GM12864 (cell line): ENCODE measurements at regions not wholly inside any gene's neighbourhood (a gene's known extent, or its start where the extent isn't known, plus 50 kb on each side); places are given as distances from the start of the nearest gene placed in this dataset.

ENCODE experiments used
- DNase-seq: peaks from one replicate; pipeline ENCODE4 v3.0.0-alpha.2; 2011; ENCODE audit warnings: low read depth
- H3K4me3 ChIP-seq: 2 replicates; pipeline ENCODE4 v1.5.1; 2011; ENCODE audit warnings: mild to moderate bottlenecking, low read depth, low read length, control low read depth
- CTCF ChIP-seq: IDR thresholded peaks from 2 replicates; pipeline ENCODE4 v1.5.1; 2011; ENCODE audit warnings: low read depth, mild to moderate bottlenecking, moderate library complexity, low read length, control low read depth, inconsistent platforms; ENCODE audit errors: missing control alignments

- DNase-seq = no peak
- no peak for TF ChIP-seq CTCF
- H3K4me3 ChIP-seq = no peak overlapping the region
These were observed 474.7 kb downstream of the NUF2 start for GRCh38 chr1:163796394-163796821.

- H3K4me3 ChIP-seq = no peak overlapping the region
- DNase-seq = no peak
- TF ChIP-seq CTCF = no peak
These were observed 476.1 kb downstream of the NUF2 start for GRCh38 chr1:163797816-163798215.

- DNase-seq = no peak
- no peak overlapping the region for H3K4me3 ChIP-seq
- no peak for TF ChIP-seq CTCF
These were observed 477.5 kb downstream of the NUF2 start for GRCh38 chr1:163799190-163799805.

- TF ChIP-seq CTCF = no peak
- no peak overlapping the region for H3K4me3 ChIP-seq
- DNase-seq = no peak
These were observed 485.7 kb downstream of the NUF2 start for GRCh38 chr1:163807331-163808049.

GRCh38 chr1:163813251-163813650, 491.5 kb downstream of the NUF2 start:
- no peak for DNase-seq
- no peak for TF ChIP-seq CTCF
- no peak overlapping the region for H3K4me3 ChIP-seq

GRCh38 chr1:163820226-163820625, 498.5 kb downstream of the NUF2 start:
- no peak for DNase-seq

More at GRCh38 chr1:163820226-163820625, 498.5 kb downstream of the NUF2 start:
- TF ChIP-seq CTCF = no peak
- no peak overlapping the region for H3K4me3 ChIP-seq
